H7 (cell line): ENCODE measurements at regions not wholly inside any gene's neighbourhood (a gene's known extent, or its start where the extent isn't known, plus 50 kb on each side); places are given as distances from the start of the nearest gene placed in this dataset.

Experiments
- DNase-seq: peaks from one replicate; pipeline ENCODE4 v3.0.0; 2012
- H3K27me3 ChIP-seq: 2 replicates; pipeline ENCODE4 v1.6.0; 2011; ENCODE audit warnings: mild to moderate bottlenecking, low read length; ENCODE audit not compliant: control insufficient read depth, insufficient read depth
- H3K36me3 ChIP-seq: replicated peaks from 2 replicates; pipeline ENCODE4 v1.5.1; 2011; ENCODE audit warnings: low read length; ENCODE audit not compliant: control insufficient read depth, insufficient read depth
- H3K4me3 ChIP-seq: 2 replicates; pipeline ENCODE4 v1.5.1; 2011; ENCODE audit warnings: low read depth, mild to moderate bottlenecking, control low read depth, low read length, moderate library complexity; ENCODE audit not compliant: insufficient read depth

DNA sequence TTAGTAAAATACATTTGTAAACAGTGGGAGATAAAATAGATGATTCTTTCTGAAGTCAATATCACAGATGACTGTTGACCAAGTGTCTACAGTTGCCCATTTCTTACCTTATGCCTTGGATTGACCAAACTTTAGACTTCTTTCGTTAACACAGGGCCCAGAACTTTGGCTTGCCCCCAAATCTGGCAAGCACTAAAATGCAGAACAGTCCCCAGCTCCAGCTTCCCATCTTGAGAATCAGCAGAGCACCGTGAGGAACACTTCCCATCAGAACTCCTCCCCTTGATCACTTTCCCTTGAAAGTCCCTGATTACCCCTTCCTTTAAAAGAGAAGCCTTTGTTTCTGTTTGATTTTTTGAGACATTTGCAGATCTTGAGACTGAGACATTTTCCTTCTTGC lies 1039.9 kb downstream of the TLE1 start:
- Histone ChIP-seq H3K27me3 (no peaks in the 10 kb centered on the region), H3K4me3 (no peak overlapping the region), H3K36me3 (no peaks in the 10 kb centered on the region)
- no peak for DNase-seq

DNA sequence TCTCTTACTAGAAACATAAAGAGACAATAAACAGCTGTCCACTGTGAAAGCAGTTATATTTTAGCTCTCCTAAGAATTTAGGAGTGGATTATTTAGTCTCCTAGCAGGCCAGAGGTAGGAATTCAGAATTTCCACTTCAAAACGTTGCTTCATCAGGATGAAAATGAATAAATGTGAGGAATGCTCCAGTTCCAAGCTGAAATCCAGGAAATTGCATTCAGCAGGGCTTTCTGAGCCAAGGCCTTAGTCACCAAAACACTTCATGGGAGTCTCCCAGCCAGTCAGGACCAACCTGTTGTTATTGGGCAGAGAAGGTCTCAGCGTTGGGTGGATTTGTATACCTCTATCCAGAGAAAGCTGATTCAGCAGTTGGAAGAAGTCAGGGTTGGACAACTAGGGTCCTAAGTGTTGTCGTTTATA lies 1040.3 kb downstream of the TLE1 start:
- no peak for DNase-seq
- Histone ChIP-seq H3K4me3 (no peak overlapping the region), H3K27me3 (no peaks in the 10 kb centered on the region), H3K36me3 (no peaks in the 10 kb centered on the region)

DNA sequence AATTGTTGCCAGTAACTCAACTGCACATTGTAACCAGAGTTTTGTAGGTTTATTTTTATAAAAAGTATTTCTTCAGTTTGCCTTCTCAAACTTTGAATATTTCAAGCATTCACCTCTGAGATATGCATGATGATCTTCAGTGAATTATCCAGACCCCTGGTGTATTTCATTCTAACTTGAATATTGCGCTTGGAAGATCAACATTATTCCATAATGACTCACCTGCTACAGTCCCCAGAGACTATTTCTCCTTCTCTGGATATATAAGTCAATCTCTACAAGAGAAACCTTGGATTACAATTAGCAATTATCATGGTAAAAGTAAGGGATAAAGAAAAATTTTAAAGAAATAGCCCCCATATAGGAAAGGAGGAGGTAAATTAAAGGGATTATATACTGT lies 1041.0 kb downstream of the TLE1 start:
- DNase-seq, result no peak
- no peak overlapping the region for H3K4me3 ChIP-seq
- no peaks in the 10 kb centered on the region for H3K36me3 ChIP-seq
- H3K27me3 ChIP-seq, result no peaks in the 10 kb centered on the region

DNA sequence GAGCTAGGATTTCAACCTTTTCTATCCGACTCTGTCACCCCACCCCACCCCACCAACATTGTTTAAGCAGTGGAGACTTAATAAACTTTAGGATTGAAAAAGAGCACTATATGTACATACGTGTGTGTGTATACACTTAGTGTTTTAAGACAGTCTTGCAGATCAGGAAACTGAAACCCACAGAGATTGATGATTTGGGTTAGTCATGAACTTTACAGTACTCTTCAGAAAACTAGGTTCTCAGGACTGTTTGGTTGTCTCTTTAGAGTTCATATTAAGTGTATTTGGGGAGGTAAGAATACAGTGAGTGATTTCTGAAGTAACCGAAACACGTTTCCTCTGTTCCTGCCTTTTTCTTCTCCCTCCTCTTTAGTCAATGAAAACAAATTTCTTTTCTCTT lies 1043.1 kb downstream of the TLE1 start:
- DNase-seq, result no peak
- Histone ChIP-seq H3K36me3 (no peaks in the 10 kb centered on the region), H3K4me3 (no peak overlapping the region), H3K27me3 (no peaks in the 10 kb centered on the region)

DNA sequence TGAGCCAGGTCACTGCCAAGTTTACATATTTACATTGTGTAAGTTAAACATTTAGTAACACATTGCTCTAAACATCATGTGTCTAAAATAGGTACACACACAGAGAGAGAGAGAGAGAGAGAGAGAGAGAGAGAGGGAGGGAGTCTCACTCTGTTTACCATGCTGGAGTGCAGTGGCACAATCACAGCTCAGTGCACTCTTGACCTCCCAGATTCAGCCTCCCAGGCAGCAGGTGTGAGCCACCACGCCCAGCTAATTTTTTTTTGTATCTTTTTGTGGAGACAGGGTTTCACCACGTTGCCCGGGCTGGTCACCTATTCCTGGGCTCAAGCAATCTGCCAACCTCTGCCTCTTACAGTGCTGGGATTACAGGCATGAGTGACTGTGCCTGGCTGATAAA lies 1045.3 kb downstream of the TLE1 start:
- no peak for DNase-seq
- Histone ChIP-seq H3K27me3 (no peaks in the 10 kb centered on the region), H3K4me3 (no peak overlapping the region), H3K36me3 (no peaks in the 10 kb centered on the region)

DNA sequence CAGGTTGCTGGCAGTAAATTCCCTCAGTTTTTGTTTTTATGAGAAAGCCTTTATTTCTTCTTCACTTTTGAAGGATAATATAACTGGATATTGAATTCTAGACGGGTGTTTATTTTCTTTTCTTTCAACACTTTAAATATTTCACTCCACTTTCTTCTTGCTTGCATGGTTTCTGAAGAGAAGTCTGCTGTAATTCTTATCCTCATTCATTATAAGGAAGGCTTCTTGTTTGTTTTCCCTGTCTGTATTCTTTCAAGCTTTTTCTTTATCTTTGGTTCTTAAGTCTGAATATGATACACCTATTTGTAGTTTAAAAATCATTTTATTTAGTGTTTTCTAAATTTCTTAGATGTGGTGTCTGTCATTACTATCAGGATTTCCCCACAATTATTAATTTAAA lies 1054.3 kb downstream of the TLE1 start:
- no peaks in the 10 kb centered on the region for H3K36me3 ChIP-seq
- no peak overlapping the region for H3K4me3 ChIP-seq
- DNase-seq, result no peak
- H3K27me3 ChIP-seq, result no peaks in the 10 kb centered on the region

DNA sequence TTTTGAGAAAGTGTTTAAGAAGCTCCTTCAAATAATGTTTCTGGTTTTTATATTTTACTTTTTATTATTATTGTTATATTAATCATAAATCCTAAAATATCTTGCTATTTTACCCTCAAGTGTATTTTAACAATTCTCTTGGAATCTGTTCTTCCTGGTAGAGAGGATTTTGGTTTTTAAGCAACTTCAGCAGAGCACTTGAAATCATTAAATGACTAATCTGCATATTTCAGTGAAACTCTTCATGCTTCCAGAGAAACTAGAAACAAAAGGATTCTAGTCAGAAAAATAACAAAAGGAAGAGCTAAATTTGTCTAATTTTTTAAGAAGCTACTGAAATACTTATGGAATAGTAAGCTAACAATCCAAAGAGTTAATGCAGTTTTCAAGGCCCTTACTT lies 1057.3 kb downstream of the TLE1 start:
- H3K36me3 ChIP-seq, result no peaks in the 10 kb centered on the region
- no peak for DNase-seq
- H3K27me3 ChIP-seq, result no peaks in the 10 kb centered on the region
- H3K4me3 ChIP-seq, result no peak overlapping the region

DNA sequence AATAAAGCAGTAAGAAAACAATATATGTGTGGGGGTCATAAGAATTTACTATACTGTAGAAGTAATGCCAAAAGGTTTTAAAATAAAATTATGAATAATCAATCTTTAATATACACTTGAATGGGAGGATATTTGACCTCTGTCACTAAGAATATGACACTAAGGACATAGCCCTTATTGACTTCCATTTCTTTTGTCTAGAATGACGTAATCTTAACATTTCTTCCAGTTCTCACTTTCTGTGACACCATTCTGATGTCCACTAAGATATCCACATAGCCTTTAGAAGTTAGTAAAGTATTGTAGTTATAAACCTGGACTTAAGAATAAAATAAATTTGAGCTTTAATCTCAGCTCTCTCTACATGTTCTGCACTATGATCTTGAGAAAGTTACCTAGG lies 1050.7 kb downstream of the TLE4 start:
- Histone ChIP-seq H3K27me3 (no peaks in the 10 kb centered on the region), H3K36me3 (no peaks in the 10 kb centered on the region), H3K4me3 (no peak overlapping the region)
- no peak for DNase-seq

DNA sequence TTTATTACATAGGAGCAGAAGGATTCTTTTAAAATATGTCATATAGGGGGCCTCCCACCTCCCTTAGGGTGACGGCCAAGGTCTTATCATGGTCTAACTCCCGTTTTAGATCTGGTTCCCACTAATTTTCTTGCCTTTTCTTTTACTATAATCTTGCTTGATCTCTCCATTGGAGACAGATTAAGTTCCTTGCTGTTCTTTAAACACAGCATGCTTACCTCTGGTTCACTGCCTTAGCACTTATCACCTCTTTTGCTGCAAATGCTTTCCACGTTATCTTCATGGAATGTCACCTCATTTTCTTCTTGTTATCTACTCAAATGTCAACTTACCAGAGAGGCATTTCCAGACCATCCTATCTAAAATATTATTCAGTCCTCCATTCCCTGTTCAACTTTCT lies 1047.6 kb downstream of the TLE4 start:
- no peak for DNase-seq
- Histone ChIP-seq H3K4me3 (no peak overlapping the region), H3K36me3 (no peaks in the 10 kb centered on the region), H3K27me3 (no peaks in the 10 kb centered on the region)

DNA sequence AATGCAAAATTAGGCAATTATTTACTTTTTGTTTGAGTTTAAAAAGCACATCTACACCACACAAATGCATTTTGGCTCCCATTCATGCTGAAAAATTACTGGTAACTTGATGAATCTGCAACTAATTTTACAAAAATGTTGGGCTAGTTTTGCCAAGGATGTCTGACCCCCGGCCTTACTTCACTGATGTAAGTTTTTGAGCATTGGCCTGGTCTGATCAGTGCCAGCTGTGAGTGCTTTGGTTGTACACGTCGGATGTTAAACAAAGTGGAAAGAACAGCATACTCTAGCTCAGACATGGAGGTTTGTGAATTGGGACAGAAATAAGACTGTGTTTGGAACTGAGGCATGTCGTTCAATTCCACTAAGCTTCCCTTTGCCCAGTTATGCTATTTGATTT lies 1044.2 kb downstream of the TLE4 start:
- H3K4me3 ChIP-seq, result no peak overlapping the region
- H3K36me3 ChIP-seq, result no peaks in the 10 kb centered on the region
- DNase-seq, result no peak
- no peaks in the 10 kb centered on the region for H3K27me3 ChIP-seq

DNA sequence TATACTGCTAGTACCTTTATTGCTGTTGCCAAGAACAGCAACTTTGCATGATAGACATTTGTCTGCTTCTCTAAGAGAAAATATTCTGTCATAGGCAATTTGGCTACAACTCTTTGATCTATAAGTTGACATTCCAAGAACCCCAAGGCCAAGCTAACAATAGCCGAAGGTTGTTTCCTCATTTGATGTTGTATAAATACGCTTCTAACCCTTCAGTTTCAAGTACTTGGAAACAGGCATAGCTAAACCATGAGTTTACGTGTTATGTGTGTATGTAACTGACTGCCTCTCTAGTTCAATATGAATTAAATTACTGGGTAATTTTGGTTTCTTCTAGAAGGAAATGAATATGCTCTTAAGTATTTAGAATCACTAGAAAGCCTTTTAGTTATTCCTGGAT lies 1034.0 kb downstream of the TLE4 start:
- no peak for DNase-seq
- Histone ChIP-seq H3K36me3 (no peaks in the 10 kb centered on the region), H3K27me3 (no peaks in the 10 kb centered on the region), H3K4me3 (no peak overlapping the region)

DNA sequence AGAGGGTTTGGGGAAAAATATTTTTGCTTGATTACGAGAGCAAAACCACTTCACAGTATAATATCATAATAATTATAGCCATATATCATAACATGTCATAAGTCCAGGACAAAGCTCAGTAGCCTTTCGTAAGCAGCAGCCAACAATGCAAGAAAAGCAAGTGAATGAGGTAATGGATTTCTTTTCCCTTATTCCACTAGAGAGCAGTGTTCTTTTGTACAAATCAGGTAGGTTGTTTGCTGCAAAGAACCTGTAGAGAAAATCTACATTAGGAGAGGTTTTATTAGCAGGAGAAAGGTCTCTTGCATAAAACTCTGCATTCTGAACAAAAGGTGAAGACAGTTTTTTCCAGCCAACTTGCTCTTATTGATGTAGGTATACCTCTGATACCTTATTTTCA lies 1033.4 kb downstream of the TLE4 start:
- peak; percentile 1 for DNase-seq
- Histone ChIP-seq H3K27me3 (no peaks in the 10 kb centered on the region), H3K4me3 (no peak overlapping the region)

DNA sequence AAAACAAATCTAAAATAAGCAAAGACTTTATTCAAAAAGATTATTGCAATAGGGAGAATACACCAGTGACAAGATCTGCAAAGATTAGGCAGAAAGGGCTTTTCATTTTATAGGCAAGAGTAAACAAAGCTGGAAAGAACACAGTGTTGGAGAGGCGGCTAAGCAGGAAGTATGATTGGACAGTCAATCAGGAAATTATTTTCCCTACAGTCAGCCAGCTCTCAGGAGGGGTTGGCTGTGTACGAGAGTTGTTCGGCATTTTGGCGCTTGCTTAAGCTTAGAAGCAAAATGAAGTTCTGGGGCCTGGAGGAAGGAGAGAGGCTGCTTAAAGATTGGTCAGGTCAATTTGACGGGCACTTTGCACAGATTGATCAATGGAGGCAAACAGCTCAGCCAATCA lies 1030.5 kb downstream of the TLE4 start:
- no peaks in the 10 kb centered on the region for H3K27me3 ChIP-seq
- no peak for DNase-seq
- no peaks in the 10 kb centered on the region for H3K36me3 ChIP-seq
- H3K4me3 ChIP-seq, result no peak overlapping the region

More for the DNA sequence above, 1033.4 kb downstream of the TLE4 start:
- no peaks in the 10 kb centered on the region for H3K36me3 ChIP-seq

DNA sequence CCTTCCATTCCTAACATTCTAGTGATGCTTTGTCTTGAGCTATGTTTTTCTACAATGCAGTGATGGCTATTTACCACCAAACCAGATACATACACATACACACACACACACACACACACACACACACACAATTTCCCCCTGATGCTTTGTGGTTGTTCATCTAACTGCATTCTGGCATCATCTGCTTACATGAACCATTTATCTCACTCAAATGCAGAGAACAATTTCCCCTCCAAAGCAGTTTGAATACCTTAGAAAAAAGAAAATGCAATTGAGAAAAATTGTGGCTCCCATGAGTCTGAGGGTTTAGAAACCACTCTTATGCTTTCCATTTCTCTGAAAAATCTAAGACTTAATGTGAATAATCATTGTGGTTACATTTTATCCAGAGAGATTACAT lies 1024.8 kb downstream of the TLE4 start:
- Histone ChIP-seq H3K27me3 (no peaks in the 10 kb centered on the region), H3K4me3 (no peak overlapping the region), H3K36me3 (no peaks in the 10 kb centered on the region)
- DNase-seq, result no peak

DNA sequence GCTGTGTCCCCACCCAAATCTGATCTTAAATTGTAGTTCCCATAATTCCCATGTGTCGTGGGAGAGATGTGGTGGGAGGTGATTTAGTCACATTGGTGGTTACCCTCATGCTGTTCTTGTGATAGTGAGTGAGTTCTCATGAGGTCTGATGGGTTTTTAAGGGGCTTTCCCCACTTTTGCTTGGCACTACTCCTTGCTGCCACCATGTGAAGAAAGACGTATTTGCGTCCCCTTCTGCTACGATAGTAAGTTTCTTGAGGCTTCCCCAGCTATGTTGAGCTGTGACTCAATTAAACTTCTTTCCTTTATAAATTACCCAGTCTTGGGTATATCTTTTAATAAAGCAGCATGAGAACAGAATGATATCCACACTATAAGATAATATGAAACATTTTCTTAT lies 1023.4 kb downstream of the TLE4 start:
- H3K4me3 ChIP-seq, result no peak overlapping the region
- no peaks in the 10 kb centered on the region for H3K36me3 ChIP-seq
- no peaks in the 10 kb centered on the region for H3K27me3 ChIP-seq
- no peak for DNase-seq

DNA sequence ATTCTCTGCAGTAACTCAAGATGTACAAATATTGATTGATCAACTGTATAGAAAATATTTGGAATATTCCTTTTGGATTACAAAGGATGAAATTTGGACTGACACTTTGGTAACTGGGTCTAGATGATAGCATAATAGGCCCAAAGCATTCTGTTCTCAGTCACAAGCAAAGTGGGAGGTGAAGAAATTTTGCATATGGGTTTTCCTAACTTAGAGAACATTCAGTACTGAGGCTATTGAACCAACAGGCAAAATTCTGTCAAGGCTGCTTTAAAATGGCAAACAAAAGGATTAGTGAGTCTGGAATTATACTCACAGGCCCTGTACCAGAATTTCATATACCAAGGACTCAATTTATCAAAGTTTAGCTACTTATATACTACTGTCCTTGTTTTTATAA lies 1020.6 kb downstream of the TLE4 start:
- Histone ChIP-seq H3K27me3 (no peaks in the 10 kb centered on the region), H3K36me3 (no peaks in the 10 kb centered on the region), H3K4me3 (no peak overlapping the region)
- no peak for DNase-seq
